Pancreas (tissue), 10 donors: ENCODE measurements at regions not wholly inside any gene's neighbourhood (a gene's known extent, or its start where the extent isn't known, plus 50 kb on each side); places are given as distances from the start of the nearest gene placed in this dataset.

Experiments used
- ATAC-seq, 4 donors: fragments of 200-7000 bp; cut with Tn5 transposase; one replicate each; pipeline versions ENCODE4 v1.8.0 to v1.9.1; 2020; ENCODE audit warnings: mild to moderate bottlenecking in 4 of 4, moderate library complexity in 4 of 4
- DNase-seq, 6 donors: peaks; one replicate each; pipeline ENCODE4 v3.0.0-alpha.2; 2020
- FAIRE-seq: peaks from 2 replicates; lab custom pipeline; 2012; peaks lifted over from hg19 to GRCh38; lab: Jason Lieb, UNC
- H3K27ac ChIP-seq, 4 donors: fragments of 200-600 bp; sonication (generic); 1 replicate in 3 of 4; 2 replicates in 1 of 4; pipeline versions ENCODE4 v1.5.0 to v1.8.0; 2020
- H3K27me3 ChIP-seq, 4 donors: fragments of 200-600 bp; one replicate each; pipeline ENCODE4 v1.8.0; 2021
- H3K36me3 ChIP-seq, 3 donors: fragments of 200-600 bp; sonication (generic) in 1 of 3; one replicate each; pipeline versions ENCODE4 v1.5.0 to v1.8.0; 2020 to 2021
- H3K4me1 ChIP-seq, 3 donors: fragments of 200-600 bp; one replicate each; pipeline ENCODE4 v1.8.0; 2021
- H3K4me3 ChIP-seq, 4 donors: fragments of 200-600 bp; sonication (generic) in 2 of 4; one replicate each; pipeline versions ENCODE4 v1.5.0 to v1.8.0; 2020 to 2021
- H3K9me3 ChIP-seq, 4 donors: fragments of 200-600 bp; one replicate each; pipeline ENCODE4 v1.8.0; 2021
- CTCF ChIP-seq, 4 donors: fragments of 200-600 bp; sonication (generic) in 3 of 4; IDR thresholded peaks; one replicate each; pipeline versions ENCODE4 v1.5.0 to v1.8.0; 2021; ENCODE audit warnings: antibody characterized with exemption in 4 of 4
- WGBS, 2 donors: extraction: QIAGEN DNeasy Blood & Tissue Kit; methylation state at CpG; one replicate each; pipeline ENCODE4 v1.1.7; 2013; 5-methylcytosine and 5-hydroxymethylcytosine counted together
- intact Hi-C, 3 donors: fragments of 100-400 bp; cut with DNase I; formaldehyde crosslinking; loops; one replicate each; pipeline versions ENCODE4 v1.11.1 to v1.14.2; 2022
- donor health status: healthy with polysubstance abuse.
- donor health status: DM: no; HTN: no; CAD: no; lungs with moderate emphysema.
- donor health status: DM: no; HTN: no; CAD: no.
- donor health status: control.
- donor health status: control.
- donor health status: Bipolar disorder and iron deficiency.
- donor health status: DM: yes; HTN: yes; CAD: no.
- donor health status: DM: no; HTN: no; CAD: no.
- donor health status: DM: no; HTN: no; CAD: no.
- donor health status: DM: yes; HTN: yes; CAD: no.

- ATAC-seq: no peak
- Histone ChIP-seq H3K4me3 (no peak overlapping the region), H3K27ac (no peak overlapping the region), H3K27me3 (no peaks in the 10 kb centered on the region), H3K9me3 (no peaks in the 10 kb centered on the region), H3K4me1 (no peaks in the 10 kb centered on the region), H3K36me3 (no peaks in the 10 kb centered on the region)
- no peak for FAIRE-seq
- TF ChIP-seq CTCF (IDR thresholded peaks at IDR 0.05): no peak
- 56 to 64% methylated on average over 1 of the region's 1 CpG for WGBS, 2 donors
- DNase-seq: no peak
- intact Hi-C loops: no loop called here
These were observed 413.8 kb upstream of the MEX3C start for GRCh38 chr18:51611326-51611725.

GRCh38 chr18:51614033-51614432, 416.6 kb upstream of the MEX3C start:
- Histone ChIP-seq H3K27me3 (no peaks in the 10 kb centered on the region), H3K27ac (no peak overlapping the region), H3K4me3 (no peak overlapping the region), H3K9me3 (no peaks in the 10 kb centered on the region), H3K36me3 (no peaks in the 10 kb centered on the region), H3K4me1 (no peaks in the 10 kb centered on the region)
- WGBS, 2 donors: 30 to 38% methylated on average over 5 of the region's 5 CpGs
- ATAC-seq (peak in 3 of 4 donors; percentile 60 to 87 (median 76)), FAIRE-seq (no peak), DNase-seq (no peak)
- TF ChIP-seq CTCF (IDR thresholded peaks at IDR 0.05): no peak
- intact Hi-C loops: no loop called here

DNA sequence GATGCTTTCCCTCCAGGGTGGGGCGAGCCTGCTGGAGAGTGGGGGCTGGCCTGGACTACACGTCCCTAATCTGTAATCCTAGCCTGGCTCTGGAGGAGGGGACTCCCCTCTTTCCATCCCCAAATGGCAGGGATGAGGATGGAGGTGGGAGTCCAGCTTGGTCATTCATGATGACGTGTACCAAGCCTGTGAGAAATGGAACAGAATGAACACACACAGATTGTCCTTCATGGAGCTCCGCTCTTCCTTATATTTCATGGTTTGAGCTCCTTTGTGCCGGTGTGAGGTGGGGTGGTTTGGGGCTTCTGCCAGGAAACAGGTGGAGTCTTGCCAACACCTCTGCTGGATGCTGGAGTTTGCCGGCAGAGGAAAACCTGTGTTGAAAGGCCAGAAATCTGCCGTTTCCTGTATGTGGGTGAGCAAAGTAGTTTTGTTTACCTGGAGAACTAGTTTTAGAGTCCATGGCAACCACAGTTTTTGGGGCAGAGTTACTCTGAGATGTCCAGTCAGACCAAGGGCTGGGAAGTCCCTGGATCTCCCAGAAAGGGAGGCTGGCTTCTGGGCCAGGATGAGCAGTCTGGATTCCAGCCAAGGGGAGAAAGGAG, 417.6 kb upstream of the MEX3C start:
- Histone ChIP-seq H3K9me3 (no peaks in the 10 kb centered on the region), H3K27ac (peak overlapping the region in 1 of 4 donors; percentile 57), H3K4me1 (no peaks in the 10 kb centered on the region), H3K36me3 (no peaks in the 10 kb centered on the region), H3K4me3 (no peak overlapping the region), H3K27me3 (no peaks in the 10 kb centered on the region)
- DNase-seq: no peak
- peak in 2 of 4 donors; percentile 65 to 86 for ATAC-seq
- no peak for TF ChIP-seq CTCF (IDR thresholded peaks at IDR 0.05)
- intact Hi-C loops: no loop called here
- WGBS, 2 donors: 39 to 45% methylated on average over 7 of the region's 7 CpGs
- FAIRE-seq: no peak

GRCh38 chr18:51617167-51617566, 419.7 kb upstream of the MEX3C start:
- Histone ChIP-seq H3K4me3 (no peak overlapping the region), H3K9me3 (no peaks in the 10 kb centered on the region), H3K27me3 (no peaks in the 10 kb centered on the region), H3K36me3 (no peaks in the 10 kb centered on the region), H3K27ac (no peak overlapping the region), H3K4me1 (no peaks in the 10 kb centered on the region)
- WGBS, 2 donors: 48 to 62% methylated on average over 4 of the region's 4 CpGs
- TF ChIP-seq CTCF (IDR thresholded peaks at IDR 0.05): no peak
- DNase-seq (no peak), ATAC-seq (no peak), FAIRE-seq (no peak)
- intact Hi-C loops: no loop called here

DNA sequence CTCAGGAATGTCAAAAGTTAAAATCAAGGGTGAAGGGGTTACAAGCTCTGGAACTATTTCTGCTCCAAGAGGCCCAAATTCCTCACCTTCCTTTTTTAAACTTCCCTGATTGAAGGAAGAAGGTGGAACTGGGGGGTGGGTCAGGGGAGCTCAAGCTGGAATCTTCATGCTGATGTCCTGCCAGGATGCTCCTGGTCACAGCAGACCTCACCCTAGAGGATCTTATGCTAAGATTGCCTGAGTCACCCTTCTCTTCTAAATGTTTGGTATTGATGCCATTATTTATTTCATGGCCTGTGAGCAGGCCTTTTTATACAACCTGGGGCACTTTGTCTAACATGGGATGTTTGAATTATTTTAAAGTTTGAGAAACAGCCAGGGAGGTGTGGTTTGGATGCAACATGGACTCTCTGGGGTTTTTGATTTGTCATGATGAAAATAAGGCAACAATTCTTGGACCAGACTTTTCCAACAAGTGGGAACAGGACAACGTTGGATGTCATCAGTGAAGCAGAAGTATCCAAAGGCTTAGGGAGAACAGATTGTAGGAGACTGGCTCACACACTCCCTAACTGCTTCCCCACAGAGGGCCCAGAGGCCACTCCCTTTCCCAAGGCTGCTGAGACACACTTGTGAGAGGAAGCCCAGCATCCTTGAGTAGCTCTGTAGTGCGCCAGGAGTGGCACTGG, 420.2 kb upstream of the MEX3C start:
- Histone ChIP-seq H3K36me3 (no peaks in the 10 kb centered on the region), H3K27me3 (no peaks in the 10 kb centered on the region), H3K27ac (no peak overlapping the region), H3K9me3 (no peaks in the 10 kb centered on the region), H3K4me3 (no peak overlapping the region), H3K4me1 (no peaks in the 10 kb centered on the region)
- TF ChIP-seq CTCF (IDR thresholded peaks at IDR 0.05): no peak
- ATAC-seq (no peak), DNase-seq (no peak), FAIRE-seq (no peak)
- intact Hi-C loops: no loop called here
- WGBS, 2 donors: 57 to 66% methylated on average over 2 of the region's 2 CpGs
